ENCODE measurements at regions not wholly inside any gene's neighbourhood (a gene's known extent, or its start where the extent isn't known, plus 50 kb on each side); places are given as distances from the start of the nearest gene placed in this dataset.

DNA sequence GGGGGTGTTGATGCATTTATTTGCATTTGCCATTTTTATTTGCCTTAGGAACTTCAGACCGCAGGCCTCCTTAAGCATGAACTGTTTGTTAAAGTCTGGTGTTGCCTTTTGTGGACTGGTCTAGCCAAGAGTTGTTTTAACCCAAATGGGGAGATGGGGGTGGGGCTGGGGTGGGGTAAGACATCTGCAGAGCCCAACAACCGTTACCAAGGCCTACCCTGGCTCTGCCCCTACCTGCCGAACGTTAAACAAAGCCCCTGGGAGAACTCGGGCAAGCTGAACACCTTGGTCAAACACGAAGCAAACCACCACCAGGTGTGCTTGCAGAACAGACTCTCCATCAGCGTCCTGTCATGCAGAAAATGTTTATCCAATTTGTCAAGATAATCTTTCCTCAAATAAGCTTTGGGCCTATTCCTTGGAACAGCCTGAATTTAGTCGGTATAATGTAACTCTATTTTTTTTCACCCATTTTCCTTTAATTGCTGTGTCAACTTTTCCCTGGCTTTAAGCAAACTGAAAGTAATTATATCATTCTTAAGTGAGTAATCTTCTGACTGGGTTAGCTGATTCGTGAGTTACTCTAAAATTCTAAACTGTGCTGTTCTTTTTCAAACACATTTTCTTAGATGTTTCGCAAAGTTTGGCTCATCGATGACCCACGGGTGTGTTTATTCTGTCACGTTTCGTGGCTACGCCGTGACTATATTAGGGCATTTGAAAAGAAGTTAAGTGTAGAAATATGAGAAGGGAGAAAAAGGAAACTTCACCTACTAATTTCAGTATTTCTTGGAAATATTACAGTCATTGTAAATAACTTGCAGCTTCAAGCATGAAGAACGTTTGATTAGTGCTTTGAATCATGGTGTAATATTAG, 127.6 kb downstream of the SOX2 start:
- Histone ChIP-seq H3K4me1 (ENCODE audit: control insufficient read depth in 4 of 4, insufficient read depth in 4 of 4, low read length in 3 of 4) (peaks cover 0 to 1% (median 0%) of the 10 kb centered on the region in 4 donors), H3K4me3 (ENCODE audit: low read depth in 1 of 3, low read length in 3 of 3) (no peak overlapping the region), H3K27me3 (ENCODE audit: control insufficient read depth in 4 of 4, insufficient read depth in 4 of 4, low read length in 3 of 4) (no peaks in the 10 kb centered on the region), H3K9ac (ENCODE audit: low read depth in 1 of 2, low read length in 2 of 2) (no peak overlapping the region), H3K36me3 (ENCODE audit: control insufficient read depth in 4 of 4, insufficient read depth in 3 of 4, low read depth in 1 of 4, low read length in 3 of 4) (no peaks in the 10 kb centered on the region), H3K9me3 (ENCODE audit: control insufficient read depth in 4 of 4, low read length in 3 of 4) (no peaks in the 10 kb centered on the region), H3K27ac (ENCODE audit: low read depth in 1 of 2, low read length in 2 of 2) (no peak overlapping the region)
- 54% methylated on average over 17 of the region's 17 CpGs for WGBS
- DNase-seq (ENCODE audit: low spot score), result no peak
- TF ChIP-seq GABPA (IDR thresholded peaks at IDR 0.05 in 1 of 2, conservative IDR thresholded peaks at IDR 0.05 in 1 of 2) (no peak), NR2F2 (IDR thresholded peaks at IDR 0.05) (no peak), MAX (IDR thresholded peaks at IDR 0.05) (no peak), RAD21 (IDR thresholded peaks at IDR 0.05) (no peak), EGR1 (IDR thresholded peaks at IDR 0.05; ENCODE audit: low read depth in 2 of 2) (no peak), RXRA (IDR thresholded peaks at IDR 0.05) (no peak), TAF1 (conservative IDR thresholded peaks at IDR 0.05) (no peak)

DNA sequence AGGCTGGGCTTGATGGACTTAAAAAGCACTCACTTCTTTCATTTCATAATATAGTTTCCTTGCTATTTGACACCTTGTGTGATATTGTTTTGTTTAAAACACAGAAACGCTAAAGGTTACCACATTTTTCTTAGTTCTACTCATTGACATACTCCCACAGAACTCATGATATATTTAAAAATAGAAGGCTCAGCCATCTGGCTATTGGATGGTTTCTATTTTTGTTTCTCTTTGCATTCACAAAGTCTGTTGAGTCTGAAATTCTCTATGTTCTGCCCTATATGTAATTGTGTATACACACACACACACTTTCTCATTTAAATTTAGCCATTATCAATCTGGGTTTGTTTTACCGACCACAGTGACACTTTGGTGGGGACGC, 128.2 kb downstream of the SOX2 start:
- Histone ChIP-seq H3K27ac (ENCODE audit: low read depth in 1 of 2, low read length in 2 of 2) (no peak overlapping the region), H3K36me3 (ENCODE audit: control insufficient read depth in 4 of 4, insufficient read depth in 3 of 4, low read depth in 1 of 4, low read length in 3 of 4) (no peaks in the 10 kb centered on the region), H3K27me3 (ENCODE audit: control insufficient read depth in 4 of 4, insufficient read depth in 4 of 4, low read length in 3 of 4) (no peaks in the 10 kb centered on the region), H3K9ac (ENCODE audit: low read depth in 1 of 2, low read length in 2 of 2) (no peak overlapping the region), H3K9me3 (ENCODE audit: control insufficient read depth in 4 of 4, low read length in 3 of 4) (no peaks in the 10 kb centered on the region), H3K4me1 (ENCODE audit: control insufficient read depth in 4 of 4, insufficient read depth in 4 of 4, low read length in 3 of 4) (peaks cover 0 to 1% (median 0%) of the 10 kb centered on the region in 4 donors), H3K4me3 (ENCODE audit: low read depth in 1 of 3, low read length in 3 of 3) (no peak overlapping the region)
- WGBS, result 81% methylated on average over 3 of the region's 3 CpGs
- no peak for DNase-seq (ENCODE audit: low spot score)
- TF ChIP-seq FOXA1 (IDR thresholded peaks at IDR 0.05) (no peak), FOXA2 (IDR thresholded peaks at IDR 0.05) (no peak), TAF1 (conservative IDR thresholded peaks at IDR 0.05) (no peak), YY1 (IDR thresholded peaks at IDR 0.05) (no peak), SP1 (IDR thresholded peaks at IDR 0.05) (no peak), NR2F2 (IDR thresholded peaks at IDR 0.05) (no peak), RXRA (IDR thresholded peaks at IDR 0.05) (no peak), JUND (IDR thresholded peaks at IDR 0.05) (no peak), HNF4A (conservative IDR thresholded peaks at IDR 0.05) (no peak), GABPA (IDR thresholded peaks at IDR 0.05 in 1 of 2, conservative IDR thresholded peaks at IDR 0.05 in 1 of 2) (no peak), HNF4G (IDR thresholded peaks at IDR 0.05) (no peak), EGR1 (IDR thresholded peaks at IDR 0.05; ENCODE audit: low read depth in 2 of 2) (no peak), RAD21 (IDR thresholded peaks at IDR 0.05) (no peak), MAX (IDR thresholded peaks at IDR 0.05) (no peak), ZBTB33 (IDR thresholded peaks at IDR 0.05) (no peak), CTCF (IDR thresholded peaks at IDR 0.05; ENCODE audit: low read depth, low read length, missing input control) (no peak)
- TF ChIP-seq, protein P1, sequence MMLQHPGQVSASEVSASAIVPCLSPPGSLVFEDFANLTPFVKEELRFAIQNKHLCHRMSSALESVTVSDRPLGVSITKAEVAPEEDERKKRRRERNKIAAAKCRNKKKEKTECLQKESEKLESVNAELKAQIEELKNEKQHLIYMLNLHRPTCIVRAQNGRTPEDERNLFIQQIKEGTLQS (IDR thresholded peaks at IDR 0.05), result no peak
- TF ChIP-seq, protein P2, sequence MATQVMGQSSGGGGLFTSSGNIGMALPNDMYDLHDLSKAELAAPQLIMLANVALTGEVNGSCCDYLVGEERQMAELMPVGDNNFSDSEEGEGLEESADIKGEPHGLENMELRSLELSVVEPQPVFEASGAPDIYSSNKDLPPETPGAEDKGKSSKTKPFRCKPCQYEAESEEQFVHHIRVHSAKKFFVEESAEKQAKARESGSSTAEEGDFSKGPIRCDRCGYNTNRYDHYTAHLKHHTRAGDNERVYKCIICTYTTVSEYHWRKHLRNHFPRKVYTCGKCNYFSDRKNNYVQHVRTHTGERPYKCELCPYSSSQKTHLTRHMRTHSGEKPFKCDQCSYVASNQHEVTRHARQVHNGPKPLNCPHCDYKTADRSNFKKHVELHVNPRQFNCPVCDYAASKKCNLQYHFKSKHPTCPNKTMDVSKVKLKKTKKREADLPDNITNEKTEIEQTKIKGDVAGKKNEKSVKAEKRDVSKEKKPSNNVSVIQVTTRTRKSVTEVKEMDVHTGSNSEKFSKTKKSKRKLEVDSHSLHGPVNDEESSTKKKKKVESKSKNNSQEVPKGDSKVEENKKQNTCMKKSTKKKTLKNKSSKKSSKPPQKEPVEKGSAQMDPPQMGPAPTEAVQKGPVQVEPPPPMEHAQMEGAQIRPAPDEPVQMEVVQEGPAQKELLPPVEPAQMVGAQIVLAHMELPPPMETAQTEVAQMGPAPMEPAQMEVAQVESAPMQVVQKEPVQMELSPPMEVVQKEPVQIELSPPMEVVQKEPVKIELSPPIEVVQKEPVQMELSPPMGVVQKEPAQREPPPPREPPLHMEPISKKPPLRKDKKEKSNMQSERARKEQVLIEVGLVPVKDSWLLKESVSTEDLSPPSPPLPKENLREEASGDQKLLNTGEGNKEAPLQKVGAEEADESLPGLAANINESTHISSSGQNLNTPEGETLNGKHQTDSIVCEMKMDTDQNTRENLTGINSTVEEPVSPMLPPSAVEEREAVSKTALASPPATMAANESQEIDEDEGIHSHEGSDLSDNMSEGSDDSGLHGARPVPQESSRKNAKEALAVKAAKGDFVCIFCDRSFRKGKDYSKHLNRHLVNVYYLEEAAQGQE (IDR thresholded peaks at IDR 0.05), result no peak
